HG03139 (cell line): ENCODE measurements at regions not wholly inside any gene's neighbourhood (a gene's known extent, or its start where the extent isn't known, plus 50 kb on each side); places are given as distances from the start of the nearest gene placed in this dataset.
"Not testable (repeated sequence)": the region's sequence is repeated elsewhere in the genome, so short reads cannot be mapped to it uniquely, and the experiment has no call there.

Experiments used
- ATAC-seq: cut with Tn5 transposase; IDR thresholded peaks from one replicate; pipeline ENCODE4 v1.9.1; 2021; ENCODE audit not compliant: unreplicated experiment

- ATAC-seq, result no peak
Measured at GRCh38 chr4:141340458-141340857, 119.8 kb downstream of the ZNF330 start.

- peak; percentile 54 for ATAC-seq
Measured at GRCh38 chr4:141346144-141346543, 125.4 kb downstream of the ZNF330 start.

GRCh38 chr4:141347684-141348083 is 127.0 kb downstream of the ZNF330 start:
- no peak for ATAC-seq

- no peak for ATAC-seq
Measured at GRCh38 chr4:141348125-141348524, 127.4 kb downstream of the ZNF330 start.

GRCh38 chr4:141348573-141348972 is 127.9 kb downstream of the ZNF330 start:
- no peak for ATAC-seq

- ATAC-seq, result no peak
Measured at GRCh38 chr4:141349236-141349635, 128.5 kb downstream of the ZNF330 start.

GRCh38 chr4:141350122-141350905 is 129.6 kb downstream of the ZNF330 start:
- ATAC-seq, result no peak

GRCh38 chr4:141352331-141352730 is 131.6 kb downstream of the ZNF330 start:
- no peak for ATAC-seq

GRCh38 chr4:141352909-141353525 is 132.3 kb downstream of the ZNF330 start:
- no peak for ATAC-seq

GRCh38 chr4:141356321-141356962 is 135.7 kb downstream of the ZNF330 start:
- ATAC-seq, result no peak

GRCh38 chr4:141356963-141357335 is 136.3 kb downstream of the ZNF330 start:
- no peak for ATAC-seq

GRCh38 chr4:141368241-141368640 is 147.5 kb downstream of the ZNF330 start:
- not testable (repeated sequence) for ATAC-seq

- no peak for ATAC-seq
Measured at GRCh38 chr4:141371206-141371605, 150.5 kb downstream of the ZNF330 start.

- ATAC-seq, result no peak
Measured at GRCh38 chr4:141375855-141376254, 155.2 kb downstream of the ZNF330 start.

- no peak for ATAC-seq
Measured at GRCh38 chr4:141376769-141377168, 156.1 kb downstream of the ZNF330 start.

- no peak for ATAC-seq
Measured at GRCh38 chr4:141387299-141387698, 166.6 kb downstream of the ZNF330 start.

GRCh38 chr4:141388481-141388880 is 167.8 kb downstream of the ZNF330 start:
- ATAC-seq, result no peak

GRCh38 chr4:141389649-141390048 is 169.0 kb downstream of the ZNF330 start:
- no peak for ATAC-seq

- no peak for ATAC-seq
Measured at GRCh38 chr4:141390571-141390970, 169.9 kb downstream of the ZNF330 start.

- no peak for ATAC-seq
Measured at GRCh38 chr4:141391293-141391692, 170.6 kb downstream of the ZNF330 start.

- no peak for ATAC-seq
Measured at GRCh38 chr4:141391771-141392170, 171.1 kb downstream of the ZNF330 start.

GRCh38 chr4:141395246-141395830 is 174.6 kb downstream of the ZNF330 start:
- ATAC-seq, result no peak
